Panc1 (cell line): ENCODE measurements at regions not wholly inside any gene's neighbourhood (a gene's known extent, or its start where the extent isn't known, plus 50 kb on each side); places are given as distances from the start of the nearest gene placed in this dataset.

Experiments used
- ATAC-seq: fragments of 200-7000 bp; cut with Tn5 transposase; 2 replicates; pipeline ENCODE4 v1.9.1; 2020; ENCODE audit warnings: mild to moderate bottlenecking, moderate library complexity
- BruUV-seq: library from RNA; stranded (reverse); fragments of 400-500 nt; replicated peaks from 2 replicates; lab custom pipeline; 2021; lab: Mats Ljungman, UMichigan
- CTCF ChIA-PET: fragments of 300-600 bp; sonication (Branson Sonifier 250); formaldehyde crosslinking; loops from one replicate; lab custom pipeline; 2022; ENCODE audit warnings: antibody characterized with exemption; lab: Charles Lee
- POLR2A ChIA-PET: fragments of 300-600 bp; sonication (Branson Sonifier 250); formaldehyde crosslinking; loops from one replicate; lab custom pipeline; 2022; ENCODE audit warnings: antibody characterized with exemption; lab: Charles Lee
- DNase-seq: peaks from one replicate; pipeline ENCODE4 v3.0.0-alpha.2; 2010; ENCODE audit warnings: low read depth, low spot score
- H3K27ac ChIP-seq: 2 replicates; pipeline ENCODE4 v1.5.1; 2011; ENCODE audit warnings: mild to moderate bottlenecking, low read length, inconsistent platforms
- H3K27me3 ChIP-seq: fragments of 200-500 bp; sonication (Bioruptor generic); 2 replicates; pipeline ENCODE4 v1.6.0; 2014; ENCODE audit warnings: low read length, inconsistent platforms; ENCODE audit not compliant: control insufficient read depth, insufficient read depth
- H3K36me3 ChIP-seq: fragments of 200-500 bp; sonication (Bioruptor generic); 2 replicates; pipeline ENCODE4 v1.5.1; 2014; ENCODE audit warnings: inconsistent platforms, mild to moderate bottlenecking, low read length, moderate library complexity; ENCODE audit not compliant: control insufficient read depth, insufficient read depth
- H3K4me1 ChIP-seq: 2 replicates; pipeline ENCODE4 v1.5.1; 2011; ENCODE audit warnings: inconsistent platforms, mild to moderate bottlenecking, low read length, moderate library complexity; ENCODE audit not compliant: control insufficient read depth, insufficient read depth
- H3K4me3 ChIP-seq, 2 experiments: 2 replicates each; pipeline ENCODE4 v1.5.1; 2011 to 2012; ENCODE audit warnings: low read depth in 2 of 2, low read length in 2 of 2, mild to moderate bottlenecking in 2 of 2, inconsistent platforms in 1 of 2, moderate library complexity in 1 of 2
- H3K9me3 ChIP-seq: fragments of 200-500 bp; sonication (Bioruptor generic); 2 replicates; pipeline ENCODE4 v1.5.1; 2014; ENCODE audit warnings: low read depth, mild to moderate bottlenecking, inconsistent platforms, low read length, moderate library complexity; ENCODE audit not compliant: control insufficient read depth, insufficient read depth
- POLR2AphosphoS5 ChIP-seq: IDR thresholded peaks from 2 replicates; pipeline ENCODE4 v1.6.1; 2012; ENCODE audit warnings: mild to moderate bottlenecking, low read depth, low read length, moderate library complexity
- SIN3A ChIP-seq: IDR thresholded peaks from 2 replicates; pipeline ENCODE4 v1.6.1; 2012; ENCODE audit warnings: low read depth, mild to moderate bottlenecking, low read length, moderate library complexity, borderline replicate concordance; ENCODE audit not compliant: insufficient read depth
- TCF7L2 ChIP-seq: IDR thresholded peaks from 2 replicates; pipeline ENCODE4 v1.6.1; 2011; ENCODE audit warnings: mild to moderate bottlenecking, low read depth, low read length, inconsistent platforms
- in situ Hi-C: cut with HindIII; loops from 2 replicates; pipeline ENCODE4 v1.10.0; 2016; ENCODE audit warnings: low sequenced_read_pairs, low pct_unique_long_range_greater_than_20kb
- intact Hi-C: fragments of 100-400 bp; cut with micrococcal nuclease; formaldehyde crosslinking; loops from one replicate; pipeline ENCODE4 v1.10.0; 2022; ENCODE audit not compliant: unreplicated experiment
- TF ChIP-seq, protein P1 (sequence below): fragments of 450-650 bp; IDR thresholded peaks from 2 replicates; pipeline ENCODE4 v1.5.1; 2017; ENCODE audit warnings: mild to moderate bottlenecking
- TF ChIP-seq, protein P2 (sequence below), 2 experiments: IDR thresholded peaks; 2 replicates each; pipeline ENCODE4 v1.6.1; 2011 to 2012; ENCODE audit warnings: low read depth in 2 of 2, control low read depth in 1 of 2, low read length in 1 of 2, mild to moderate bottlenecking in 1 of 2, moderate library complexity in 1 of 2; ENCODE audit not compliant: insufficient read depth in 1 of 2

DNA sequence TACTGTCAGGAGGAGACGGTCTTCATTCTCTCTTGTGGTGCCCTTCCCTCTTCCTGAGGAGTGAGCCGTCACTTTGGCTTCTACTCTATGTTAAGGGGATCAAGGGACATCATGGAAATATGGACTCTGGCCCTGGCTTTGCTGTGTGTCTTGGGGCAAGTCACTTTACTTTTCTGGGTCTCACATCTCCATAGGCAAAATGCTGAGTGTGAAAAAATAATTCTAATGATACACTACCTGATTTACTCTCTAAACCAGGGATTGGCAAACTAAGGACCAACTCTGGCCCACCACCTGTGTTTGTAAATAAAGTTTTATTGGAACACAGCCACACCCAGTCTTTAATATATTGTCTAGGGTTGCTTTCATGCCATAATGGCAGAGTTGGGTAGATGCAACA is 548.7 kb upstream of the CDH5 start:
- POLR2A ChIA-PET: no interaction called here

DNA sequence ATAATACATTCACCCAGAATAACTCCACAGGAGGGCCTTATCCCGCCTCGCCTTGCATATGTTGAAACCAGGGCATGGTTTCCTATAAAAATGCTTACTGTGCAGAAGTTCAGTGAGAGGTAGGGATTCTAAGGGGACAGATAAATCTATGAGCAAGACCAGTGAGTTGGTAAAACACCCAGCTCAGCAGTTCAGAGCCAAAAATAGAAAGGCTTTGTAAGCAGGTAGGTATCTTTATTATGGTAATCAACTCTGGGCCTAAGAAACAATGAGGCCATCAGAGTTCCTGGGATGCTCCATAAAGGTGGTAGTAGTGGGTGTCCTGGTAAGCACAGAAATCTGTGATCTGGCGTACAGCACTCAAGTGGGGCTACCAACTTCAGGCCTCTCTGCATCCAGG is 549.4 kb upstream of the CDH5 start:
- Histone ChIP-seq H3K27me3 (no peaks in the 10 kb centered on the region; the same call in 1 of the 2 replicates), H3K4me3 (no peak overlapping the region), H3K4me1 (no peaks in the 10 kb centered on the region), H3K9me3 (no peaks in the 10 kb centered on the region), H3K36me3 (no peaks in the 10 kb centered on the region), H3K27ac (no peak overlapping the region)
- intact Hi-C loops (no loop called here), in situ Hi-C loops (no loop called here)
- no peak for DNase-seq
- TF ChIP-seq, protein P1, sequence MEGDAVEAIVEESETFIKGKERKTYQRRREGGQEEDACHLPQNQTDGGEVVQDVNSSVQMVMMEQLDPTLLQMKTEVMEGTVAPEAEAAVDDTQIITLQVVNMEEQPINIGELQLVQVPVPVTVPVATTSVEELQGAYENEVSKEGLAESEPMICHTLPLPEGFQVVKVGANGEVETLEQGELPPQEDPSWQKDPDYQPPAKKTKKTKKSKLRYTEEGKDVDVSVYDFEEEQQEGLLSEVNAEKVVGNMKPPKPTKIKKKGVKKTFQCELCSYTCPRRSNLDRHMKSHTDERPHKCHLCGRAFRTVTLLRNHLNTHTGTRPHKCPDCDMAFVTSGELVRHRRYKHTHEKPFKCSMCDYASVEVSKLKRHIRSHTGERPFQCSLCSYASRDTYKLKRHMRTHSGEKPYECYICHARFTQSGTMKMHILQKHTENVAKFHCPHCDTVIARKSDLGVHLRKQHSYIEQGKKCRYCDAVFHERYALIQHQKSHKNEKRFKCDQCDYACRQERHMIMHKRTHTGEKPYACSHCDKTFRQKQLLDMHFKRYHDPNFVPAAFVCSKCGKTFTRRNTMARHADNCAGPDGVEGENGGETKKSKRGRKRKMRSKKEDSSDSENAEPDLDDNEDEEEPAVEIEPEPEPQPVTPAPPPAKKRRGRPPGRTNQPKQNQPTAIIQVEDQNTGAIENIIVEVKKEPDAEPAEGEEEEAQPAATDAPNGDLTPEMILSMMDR: no peak
- TF ChIP-seq, protein P2, sequence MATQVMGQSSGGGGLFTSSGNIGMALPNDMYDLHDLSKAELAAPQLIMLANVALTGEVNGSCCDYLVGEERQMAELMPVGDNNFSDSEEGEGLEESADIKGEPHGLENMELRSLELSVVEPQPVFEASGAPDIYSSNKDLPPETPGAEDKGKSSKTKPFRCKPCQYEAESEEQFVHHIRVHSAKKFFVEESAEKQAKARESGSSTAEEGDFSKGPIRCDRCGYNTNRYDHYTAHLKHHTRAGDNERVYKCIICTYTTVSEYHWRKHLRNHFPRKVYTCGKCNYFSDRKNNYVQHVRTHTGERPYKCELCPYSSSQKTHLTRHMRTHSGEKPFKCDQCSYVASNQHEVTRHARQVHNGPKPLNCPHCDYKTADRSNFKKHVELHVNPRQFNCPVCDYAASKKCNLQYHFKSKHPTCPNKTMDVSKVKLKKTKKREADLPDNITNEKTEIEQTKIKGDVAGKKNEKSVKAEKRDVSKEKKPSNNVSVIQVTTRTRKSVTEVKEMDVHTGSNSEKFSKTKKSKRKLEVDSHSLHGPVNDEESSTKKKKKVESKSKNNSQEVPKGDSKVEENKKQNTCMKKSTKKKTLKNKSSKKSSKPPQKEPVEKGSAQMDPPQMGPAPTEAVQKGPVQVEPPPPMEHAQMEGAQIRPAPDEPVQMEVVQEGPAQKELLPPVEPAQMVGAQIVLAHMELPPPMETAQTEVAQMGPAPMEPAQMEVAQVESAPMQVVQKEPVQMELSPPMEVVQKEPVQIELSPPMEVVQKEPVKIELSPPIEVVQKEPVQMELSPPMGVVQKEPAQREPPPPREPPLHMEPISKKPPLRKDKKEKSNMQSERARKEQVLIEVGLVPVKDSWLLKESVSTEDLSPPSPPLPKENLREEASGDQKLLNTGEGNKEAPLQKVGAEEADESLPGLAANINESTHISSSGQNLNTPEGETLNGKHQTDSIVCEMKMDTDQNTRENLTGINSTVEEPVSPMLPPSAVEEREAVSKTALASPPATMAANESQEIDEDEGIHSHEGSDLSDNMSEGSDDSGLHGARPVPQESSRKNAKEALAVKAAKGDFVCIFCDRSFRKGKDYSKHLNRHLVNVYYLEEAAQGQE (IDR thresholded peaks at IDR 0.05; ENCODE audit: insufficient read depth in 1 of 2, low read depth in 2 of 2, low read length in 1 of 2): no peak
- TF ChIP-seq SIN3A (no peak), TCF7L2 (no peak), POLR2AphosphoS5 (no peak)
- CTCF ChIA-PET: no interaction called here
- BruUV-seq: no TSS peak
- POLR2A ChIA-PET: no interaction called here
- no peak for ATAC-seq

More for the DNA sequence above, 548.7 kb upstream of the CDH5 start:
- in situ Hi-C loops (no loop called here), intact Hi-C loops (loop anchor here (2.0 kb wide), 1 partner anchor 37 kb away; no protein-coding TSS in a partner anchor)
- H3K36me3 ChIP-seq: no peaks in the 10 kb centered on the region
- TF ChIP-seq, protein P2 (IDR thresholded peaks at IDR 0.05; ENCODE audit: insufficient read depth in 1 of 2, low read depth in 2 of 2, low read length in 1 of 2): no peak
- TF ChIP-seq, protein P1: no peak
- TF ChIP-seq TCF7L2: no peak
- no peak for TF ChIP-seq POLR2AphosphoS5
- no peak for TF ChIP-seq SIN3A
- DNase-seq (no peak), ATAC-seq (no peak)
- no peak overlapping the region for H3K4me3 ChIP-seq
- H3K27ac ChIP-seq: no peak overlapping the region
- no peaks in the 10 kb centered on the region for H3K9me3 ChIP-seq
- CTCF ChIA-PET: no interaction called here
- no peaks in the 10 kb centered on the region for H3K27me3 ChIP-seq
- BruUV-seq: no TSS peak
- H3K4me1 ChIP-seq: no peaks in the 10 kb centered on the region
